GM12892 (cell line): ENCODE measurements at regions not wholly inside any gene's neighbourhood (a gene's known extent, or its start where the extent isn't known, plus 50 kb on each side); places are given as distances from the start of the nearest gene placed in this dataset.

Experiments
- POLR2A ChIP-seq: IDR thresholded peaks from 2 replicates; pipeline ENCODE4 v1.6.1; 2011; ENCODE audit warnings: low read depth, low read length, control low read depth
- POLR2AphosphoS5 ChIP-seq: IDR thresholded peaks from 2 replicates; pipeline ENCODE4 v1.6.1; 2011; ENCODE audit warnings: low read depth, low read length, control low read depth
- TAF1 ChIP-seq: IDR thresholded peaks from 2 replicates; pipeline ENCODE4 v1.6.1; 2011; ENCODE audit warnings: low read depth, mild to moderate bottlenecking, control low read depth, low read length, borderline replicate concordance

GRCh38 chr10:126844406-126844805 lies 60.8 kb upstream of the DOCK1 start:
- TF ChIP-seq TAF1: no peak
- no peak for TF ChIP-seq POLR2AphosphoS5
- no peak for TF ChIP-seq POLR2A
